DMS79 treated with DMSO at 0.1 percent for 48 hours (cell line): ENCODE measurements at regions not wholly inside any gene's neighbourhood (a gene's known extent, or its start where the extent isn't known, plus 50 kb on each side); places are given as distances from the start of the nearest gene placed in this dataset.

ENCODE experiments used
- DNase-seq: peaks from one replicate; lab custom pipeline; 2025; lab: John Stamatoyannopoulos, UW

DNA sequence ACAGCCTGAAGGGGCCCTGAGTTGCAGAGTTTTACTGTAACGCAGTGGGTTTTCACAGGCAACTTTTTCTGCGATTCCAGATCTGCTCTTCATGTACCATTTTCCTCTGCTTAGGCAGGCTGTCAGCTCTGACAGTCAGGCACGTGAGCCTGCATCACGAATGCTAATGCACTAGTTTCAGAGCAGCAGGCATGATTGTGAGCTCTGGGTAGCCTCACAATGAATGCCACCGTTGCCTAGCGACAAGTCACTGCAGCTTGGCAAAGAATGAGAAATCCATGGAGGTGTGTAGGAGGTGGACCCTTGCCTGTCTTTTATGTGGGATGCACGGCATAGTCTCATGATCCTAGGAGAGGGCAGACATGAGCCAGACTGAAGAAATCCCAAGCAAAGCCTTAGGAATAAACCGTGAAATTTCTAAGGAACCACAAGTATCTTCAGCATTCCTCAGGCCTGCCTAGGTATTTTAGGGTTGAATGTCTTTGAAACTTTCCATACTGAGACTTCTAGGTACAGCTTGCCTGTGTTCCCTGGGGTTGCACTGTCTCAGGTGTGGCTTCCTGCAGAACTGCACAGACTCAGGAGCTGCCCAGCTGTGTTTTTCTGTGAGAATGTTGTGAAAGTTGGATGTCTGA, 774.7 kb upstream of the TSPY4 start:
- DNase-seq: no peak

DNA sequence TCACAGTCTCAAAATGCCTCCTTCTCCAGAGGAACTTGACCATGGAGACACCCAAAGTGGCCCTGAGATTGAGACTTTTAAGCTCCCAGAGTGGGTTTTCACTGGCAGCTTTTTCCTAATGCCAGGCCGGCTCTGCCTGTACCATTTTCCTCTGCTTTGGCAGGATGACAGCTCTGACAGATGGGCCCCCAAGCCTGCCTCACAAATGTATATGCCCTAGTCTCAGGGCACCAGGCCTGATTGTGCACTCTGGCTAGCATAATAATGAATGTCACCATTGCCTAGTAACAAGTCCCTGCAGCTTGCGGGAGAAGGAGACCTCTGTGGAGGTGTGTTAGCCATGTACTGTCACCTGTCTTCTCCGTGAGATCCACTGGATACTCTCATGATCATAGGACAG, 772.8 kb upstream of the TSPY4 start:
- DNase-seq: no peak

DNA sequence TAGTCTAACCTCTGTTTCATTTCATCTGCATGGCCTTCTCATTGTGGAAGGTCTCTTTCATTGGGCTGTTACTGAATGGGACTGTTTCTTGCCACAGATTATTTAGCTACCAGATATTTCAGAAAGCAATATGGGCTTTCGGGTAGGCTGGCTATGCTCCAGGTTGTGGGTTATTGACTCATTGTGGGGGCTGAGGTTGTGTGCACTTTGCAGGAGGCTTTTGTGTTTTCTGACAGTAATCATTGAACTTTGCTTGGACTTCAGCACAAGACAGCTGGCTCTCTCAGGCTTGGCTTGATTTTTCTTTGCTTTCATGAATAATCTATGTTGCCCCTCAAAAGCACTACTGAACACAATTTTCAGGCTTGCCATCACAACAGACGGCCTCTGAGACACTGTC, 771.1 kb upstream of the TSPY4 start:
- DNase-seq: no peak

DNA sequence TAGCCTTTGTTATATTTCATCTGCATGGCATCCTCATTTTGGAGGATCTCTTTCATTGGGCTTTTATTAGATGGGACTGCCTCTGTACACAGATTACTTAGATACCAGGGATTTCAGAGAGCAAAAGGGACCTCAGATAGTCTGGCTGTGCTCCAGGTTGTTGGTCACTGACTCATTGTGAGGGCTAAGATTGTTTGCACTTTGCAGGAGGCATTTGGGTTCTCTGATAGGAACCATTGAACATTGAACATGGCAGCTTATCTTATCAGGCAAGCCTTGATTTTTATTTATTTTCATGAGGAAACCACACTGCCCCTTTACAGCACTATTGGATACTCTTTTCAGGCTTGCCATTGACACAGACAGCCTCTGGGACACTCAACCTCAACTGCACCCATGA, 766.9 kb upstream of the TSPY4 start:
- no peak for DNase-seq

DNA sequence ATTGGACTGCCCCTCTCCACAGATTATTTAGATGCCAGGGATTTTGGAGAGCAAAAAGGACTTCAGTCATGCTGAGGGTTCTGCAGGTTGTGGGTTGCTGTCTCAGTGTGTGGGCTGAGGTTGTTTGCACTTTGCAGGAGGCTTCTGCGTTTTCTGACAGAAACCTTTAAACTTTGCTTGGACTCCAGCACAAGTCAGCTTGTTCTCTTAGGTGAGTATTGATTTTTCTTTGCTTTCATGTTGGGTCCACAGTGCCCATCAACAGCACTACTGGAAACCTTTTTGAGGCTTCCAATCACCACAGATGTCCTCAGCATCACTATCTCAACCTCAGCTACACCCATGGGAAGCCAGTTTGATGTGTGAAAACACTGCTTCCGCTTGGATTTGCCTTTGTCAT, 764.3 kb upstream of the TSPY4 start:
- no peak for DNase-seq

DNA sequence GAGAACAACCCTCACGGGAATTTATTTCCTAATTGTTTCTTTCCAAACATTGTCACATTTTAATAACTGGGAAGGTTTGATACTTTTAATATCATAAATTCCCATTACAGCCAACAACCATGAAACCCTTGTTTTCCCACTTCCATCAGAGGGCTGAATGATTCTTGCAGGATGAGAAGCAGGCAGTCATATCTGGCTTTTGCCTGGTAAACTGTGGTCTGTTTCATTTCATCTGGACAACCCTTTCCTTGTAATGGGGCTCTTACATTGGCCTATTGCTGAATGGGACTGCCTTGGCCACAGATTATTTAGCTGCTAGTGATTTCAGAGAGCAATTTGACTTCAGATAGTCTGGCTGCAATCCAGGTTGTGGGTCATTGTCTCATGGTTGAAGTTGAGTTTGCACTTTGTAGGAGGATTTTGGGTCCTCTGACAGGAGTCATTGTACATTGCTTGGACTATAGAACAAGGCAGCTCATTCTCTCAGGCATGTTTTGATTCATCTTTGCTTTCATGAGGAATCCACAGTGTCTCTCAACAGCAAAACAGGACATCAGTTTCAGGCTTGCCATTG, 754.9 kb upstream of the TSPY4 start:
- no peak for DNase-seq

DNA sequence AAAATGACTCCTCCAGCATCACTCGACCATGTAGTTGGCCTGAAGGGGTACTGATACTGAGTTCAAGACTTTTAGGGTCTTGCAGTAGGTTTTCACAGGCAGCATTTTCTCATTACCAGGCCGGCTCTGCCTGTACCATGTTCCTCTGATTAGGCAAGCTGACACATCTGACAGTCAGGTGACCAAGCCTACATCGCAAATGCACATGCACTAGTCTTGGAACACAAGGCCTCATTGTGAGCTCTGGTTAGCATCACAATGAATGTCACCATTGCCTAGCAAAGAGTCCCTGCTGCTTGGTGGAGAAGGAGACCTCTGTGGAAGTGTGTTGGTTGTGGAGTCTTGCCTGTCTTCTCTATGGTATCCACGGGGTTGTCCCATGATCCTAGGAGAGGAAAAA, 754.1 kb upstream of the TSPY4 start:
- DNase-seq: no peak

DNA sequence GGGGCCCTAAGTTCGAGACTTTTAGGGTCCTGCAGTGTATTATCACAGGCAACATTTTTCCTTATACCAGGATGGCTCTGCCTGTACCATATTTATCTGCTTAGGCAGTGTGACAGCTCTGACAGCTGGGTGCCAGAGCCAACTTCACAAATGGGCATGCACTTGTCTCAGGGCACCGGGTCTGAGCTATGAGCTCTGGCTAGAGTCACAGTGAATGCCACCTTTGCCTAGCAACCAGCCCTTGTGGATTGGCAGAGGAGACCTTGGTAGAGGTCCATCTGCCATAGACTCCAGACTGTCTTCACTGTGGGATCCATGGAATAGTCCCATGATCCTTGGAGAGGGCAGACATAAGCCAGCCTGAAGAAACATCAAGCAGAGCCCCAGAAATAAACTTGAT, 746.6 kb upstream of the TSPY4 start:
- no peak for DNase-seq

DNA sequence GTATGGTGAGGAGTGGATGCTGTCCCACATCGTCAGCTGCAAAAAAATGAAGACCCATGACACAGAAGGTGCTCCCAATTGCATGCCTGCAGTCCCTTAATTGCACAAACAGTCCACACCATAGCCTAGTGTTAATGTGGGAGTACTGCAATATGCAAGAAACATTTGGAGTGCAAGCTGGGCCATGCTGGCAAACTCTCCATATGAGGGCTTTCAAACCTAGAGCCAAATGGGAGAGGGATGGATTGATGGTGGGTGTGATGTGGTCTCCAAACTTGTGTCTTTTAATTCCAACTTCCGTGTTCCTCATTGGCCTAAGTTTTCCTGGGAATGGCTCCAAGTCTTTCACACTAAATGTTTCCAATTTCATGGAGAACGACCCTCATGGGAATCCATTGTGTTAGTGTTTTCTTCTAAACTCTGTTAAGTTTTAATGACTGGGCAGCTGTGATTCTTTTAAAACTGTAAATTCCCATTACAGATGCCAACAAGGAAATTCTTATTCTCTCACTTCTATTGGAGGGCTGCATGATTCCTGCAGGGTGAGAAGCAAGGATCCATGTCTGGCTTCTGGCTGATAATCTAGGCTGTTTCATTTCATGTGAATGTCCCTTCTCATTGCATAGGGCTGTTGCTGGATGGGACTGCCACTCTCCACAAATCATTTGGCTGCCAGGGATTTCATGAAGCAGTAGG, 745.3 kb upstream of the TSPY4 start:
- no peak for DNase-seq

DNA sequence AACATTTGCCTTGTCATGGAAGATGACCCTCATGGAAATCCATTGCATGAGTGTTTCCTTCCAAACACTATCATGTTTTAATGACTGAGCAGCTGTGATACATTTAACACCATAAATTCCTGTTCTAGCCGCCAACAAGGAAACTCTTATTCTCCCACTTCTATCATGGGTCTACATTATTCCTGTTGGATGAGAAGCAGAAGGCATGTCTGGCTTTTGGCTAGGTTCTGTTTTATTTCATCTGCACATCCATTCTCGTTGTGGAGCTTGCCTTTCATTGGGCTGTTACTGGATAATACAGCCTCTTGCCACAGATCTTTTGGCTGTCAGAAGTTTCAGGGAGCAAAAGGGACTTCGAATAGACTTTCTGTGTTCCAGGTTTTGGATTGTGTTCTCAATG, 742.6 kb upstream of the TSPY4 start:
- DNase-seq: no peak

DNA sequence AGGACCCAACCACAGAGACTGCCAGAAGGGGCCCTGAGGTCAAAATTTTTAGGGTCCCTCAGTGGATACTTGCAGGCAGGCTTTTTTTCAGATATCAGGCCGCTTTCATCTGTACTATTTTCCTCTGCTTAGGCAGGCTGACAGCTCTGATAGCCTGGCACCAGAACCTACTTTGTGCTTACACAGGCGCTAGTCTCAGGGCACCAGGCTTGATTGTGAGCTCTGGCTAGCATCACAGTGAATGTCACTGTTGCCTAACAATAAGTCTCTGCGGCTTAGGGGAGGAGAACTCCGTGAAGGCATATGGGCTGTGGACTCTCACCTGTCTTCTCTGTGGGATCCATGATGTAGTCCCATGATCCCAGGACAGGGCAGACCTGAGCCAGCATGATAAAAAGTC, 738.1 kb upstream of the TSPY4 start:
- no peak for DNase-seq

DNA sequence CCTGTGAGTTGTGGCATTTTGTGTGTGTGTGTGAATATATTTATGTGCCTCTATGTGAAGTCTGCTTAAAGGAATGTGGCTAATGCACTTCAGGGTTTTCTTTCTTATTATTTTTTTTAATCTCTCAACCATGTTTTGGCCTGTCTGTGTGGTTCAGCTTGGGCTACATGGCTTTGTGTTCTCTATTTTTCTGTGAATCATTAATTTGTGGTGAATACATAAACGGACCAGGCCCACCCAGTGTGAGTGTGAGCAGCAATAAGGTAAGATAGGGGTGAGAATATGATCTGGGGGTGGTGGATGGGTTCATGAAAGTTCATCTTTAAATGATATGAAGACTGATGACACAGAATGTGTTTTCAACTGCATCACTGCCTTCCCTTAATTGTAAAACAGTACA, 726.6 kb upstream of the TSPY4 start:
- DNase-seq: no peak

DNA sequence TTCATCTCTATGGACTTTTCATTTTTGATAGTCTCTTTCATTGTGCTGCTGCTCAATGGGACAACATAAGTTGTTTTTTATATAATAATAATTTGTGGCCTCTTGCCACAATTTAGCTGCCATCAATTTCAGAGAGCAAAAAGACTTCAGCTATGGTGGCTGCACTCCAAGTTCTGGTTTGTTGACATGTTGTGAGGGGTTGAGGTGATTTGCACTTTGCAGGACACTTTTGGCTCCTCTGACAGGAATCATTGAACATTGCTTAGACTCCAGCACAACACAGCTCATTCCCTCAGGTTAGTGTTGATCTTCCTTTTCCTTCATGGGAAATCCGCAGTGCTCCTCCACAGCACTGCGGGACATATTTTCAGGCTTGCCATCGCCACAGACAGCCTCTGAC, 725.4 kb upstream of the TSPY4 start:
- no peak for DNase-seq

DNA sequence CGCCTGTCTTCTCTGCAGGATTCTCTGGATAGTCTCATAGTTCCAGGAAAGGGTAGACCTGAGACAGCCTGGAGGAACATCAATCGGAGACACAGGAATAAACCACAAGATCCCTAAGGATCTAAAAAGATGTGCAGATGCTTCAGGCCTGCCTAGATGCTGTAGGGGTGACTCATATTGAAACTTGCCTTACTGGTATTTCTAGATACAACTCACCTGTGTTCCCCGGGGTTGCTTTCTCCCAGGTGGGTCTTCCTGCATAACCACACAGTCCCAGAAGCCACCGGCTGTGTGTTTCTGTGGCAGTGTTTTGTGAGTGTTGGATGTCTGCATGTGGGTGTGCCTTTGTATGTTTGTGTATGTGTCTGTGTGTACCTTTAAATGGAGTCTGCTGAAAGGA, 719.0 kb upstream of the TSPY4 start:
- no peak for DNase-seq

DNA sequence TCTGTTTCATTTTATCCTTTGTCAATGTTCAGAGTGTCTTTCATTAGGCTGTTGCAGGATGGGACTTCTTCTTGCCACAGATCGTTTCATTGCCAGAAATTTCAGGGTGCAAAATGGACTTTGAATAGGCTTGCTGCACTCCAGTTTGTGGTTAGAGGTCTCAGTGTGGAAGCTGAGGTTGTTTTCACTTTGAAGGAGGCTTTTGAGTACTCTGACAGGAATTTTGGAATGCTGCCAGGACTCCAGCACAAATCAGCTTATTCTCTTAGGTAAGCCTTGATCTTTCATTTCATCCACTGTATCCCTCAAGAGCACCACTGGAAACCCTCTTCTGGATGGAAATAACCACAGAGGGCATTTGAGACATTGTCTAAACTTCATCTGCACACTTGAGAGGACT, 715.1 kb upstream of the TSPY4 start:
- DNase-seq: peak; percentile 50

DNA sequence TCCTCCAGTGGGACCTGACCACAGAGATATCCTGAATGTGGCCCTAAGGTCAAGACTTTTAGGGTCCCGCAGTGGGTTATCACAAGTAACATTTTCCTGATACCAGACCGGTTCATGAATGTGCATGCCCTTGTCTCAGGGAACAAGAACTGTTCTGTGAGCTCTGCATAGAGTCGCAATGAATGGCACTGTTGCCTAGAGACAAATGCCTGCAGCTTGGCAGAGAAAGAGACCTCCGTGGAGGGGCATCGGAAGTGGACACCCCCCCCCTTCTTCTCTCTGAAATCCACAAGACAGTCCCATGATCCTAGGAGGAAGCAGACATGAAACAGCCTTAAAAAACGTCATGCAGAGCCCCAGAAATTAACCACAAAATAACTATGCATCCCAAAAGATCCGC, 714.4 kb upstream of the TSPY4 start:
- DNase-seq: no peak

DNA sequence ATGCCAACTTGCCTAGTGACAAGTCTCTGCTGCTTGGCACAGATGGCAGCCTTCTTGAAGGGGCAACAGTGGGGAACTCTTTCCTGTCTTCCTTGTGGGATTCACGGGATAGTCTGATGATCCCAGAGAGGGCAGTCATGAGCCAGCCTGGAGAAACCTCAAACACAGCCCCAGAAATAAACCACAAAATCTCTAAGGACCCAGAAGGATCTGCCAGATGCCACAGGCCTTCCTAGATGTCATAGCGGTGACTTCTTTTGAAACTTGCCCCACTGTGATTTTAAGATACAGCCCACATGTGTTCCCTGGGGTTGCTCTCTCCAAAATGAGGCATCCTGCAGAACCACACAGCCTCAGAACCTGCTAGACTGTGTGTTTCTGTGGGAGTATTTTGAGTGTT, 707.6 kb upstream of the TSPY4 start:
- DNase-seq: no peak

DNA sequence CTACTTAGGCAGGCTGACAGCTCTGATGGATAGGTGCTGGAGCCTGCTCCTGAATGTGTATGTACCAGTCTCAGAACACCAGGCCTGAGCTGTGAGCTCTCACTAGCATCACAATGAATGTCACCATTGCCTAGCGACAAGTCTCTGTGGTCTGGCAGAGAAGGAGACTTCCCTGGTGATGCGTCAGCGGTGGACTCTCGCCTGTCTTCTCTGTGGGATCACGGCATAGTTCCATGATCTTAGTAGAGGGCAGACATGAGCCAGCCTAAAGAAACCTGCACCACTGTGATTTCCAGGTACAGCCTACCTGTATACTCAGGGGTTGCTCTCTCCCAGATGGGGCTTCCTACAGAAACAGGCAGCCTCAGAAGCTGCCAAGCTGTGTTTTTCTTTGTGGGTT, 699.2 kb upstream of the TSPY4 start:
- no peak for DNase-seq

DNA sequence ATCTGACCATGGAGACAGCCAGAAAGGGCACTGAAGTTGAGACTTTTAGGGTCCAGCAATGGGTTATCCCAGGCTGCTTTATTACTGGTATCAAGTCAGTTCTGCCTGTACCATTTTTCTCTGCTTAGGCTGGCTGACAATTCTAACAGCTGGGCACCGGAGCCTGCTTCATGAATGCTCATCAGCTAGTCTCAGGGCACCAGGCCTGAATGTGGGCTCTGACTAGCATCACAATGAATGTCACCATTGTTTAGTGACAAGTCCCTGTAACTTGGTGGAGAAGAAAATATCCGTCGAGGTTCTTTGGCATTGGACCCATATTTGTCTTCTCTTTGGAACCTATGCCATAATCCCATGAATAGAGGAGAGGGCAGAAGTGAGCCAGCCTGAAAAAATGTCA, 692.3 kb upstream of the TSPY4 start:
- no peak for DNase-seq

DNA sequence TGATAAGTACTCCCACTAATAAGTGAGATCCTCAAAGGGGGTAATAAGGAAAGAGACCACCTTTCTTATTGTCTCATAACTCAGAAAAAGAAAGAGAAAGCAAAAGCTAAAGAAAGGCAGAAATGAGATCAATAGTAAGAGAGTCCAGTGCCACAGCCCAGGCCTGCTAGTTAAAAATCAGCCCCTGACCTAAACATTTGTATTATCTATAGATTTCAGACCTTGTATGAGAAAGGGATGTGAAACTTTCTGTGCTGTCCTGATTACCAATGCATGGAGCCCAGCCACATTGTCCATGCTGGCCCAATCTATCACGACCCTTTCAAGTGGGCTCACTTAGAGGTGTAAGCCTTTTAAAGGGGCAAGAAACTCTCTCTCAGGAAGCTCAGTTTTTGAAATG, 684.8 kb upstream of the TSPY4 start:
- no peak for DNase-seq

DNA sequence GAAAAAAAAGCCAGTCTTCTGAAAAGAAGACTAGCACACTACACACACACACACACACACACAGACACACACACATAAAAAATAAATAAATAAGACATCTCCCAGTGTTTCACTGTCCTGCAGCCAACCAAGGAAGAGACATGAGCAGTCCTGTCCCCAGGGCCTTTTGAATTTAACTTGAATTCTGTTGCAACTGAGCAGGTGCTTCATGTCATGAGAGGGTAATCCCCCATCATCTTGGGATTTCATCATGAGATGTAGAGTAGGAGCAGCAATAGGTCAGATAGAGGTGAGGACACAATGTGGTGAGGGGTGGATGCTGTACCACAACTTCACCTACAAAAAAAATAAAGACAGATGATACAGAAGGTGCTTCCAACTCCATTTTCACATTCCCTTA, 682.2 kb upstream of the TSPY4 start:
- no peak for DNase-seq

DNA sequence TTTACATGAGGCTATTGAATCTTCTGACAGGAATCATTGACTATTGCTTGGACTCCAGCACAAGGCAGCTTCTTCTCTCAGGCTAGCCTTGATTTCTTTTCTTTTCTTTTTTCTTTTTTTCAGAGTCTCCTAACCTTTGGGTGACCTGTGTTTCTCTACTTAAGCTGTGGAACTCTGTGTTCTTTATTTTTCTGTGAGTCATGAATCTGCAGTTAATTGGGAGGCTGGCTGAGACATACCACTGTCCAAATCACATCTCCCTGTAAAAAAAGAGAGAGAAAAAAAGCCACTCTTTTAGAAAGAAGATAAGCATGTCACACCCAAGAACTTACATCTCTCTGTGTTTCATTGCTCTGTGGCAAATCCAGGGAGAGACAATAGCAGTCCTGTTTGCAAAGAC, 681.2 kb upstream of the TSPY4 start:
- no peak for DNase-seq

DNA sequence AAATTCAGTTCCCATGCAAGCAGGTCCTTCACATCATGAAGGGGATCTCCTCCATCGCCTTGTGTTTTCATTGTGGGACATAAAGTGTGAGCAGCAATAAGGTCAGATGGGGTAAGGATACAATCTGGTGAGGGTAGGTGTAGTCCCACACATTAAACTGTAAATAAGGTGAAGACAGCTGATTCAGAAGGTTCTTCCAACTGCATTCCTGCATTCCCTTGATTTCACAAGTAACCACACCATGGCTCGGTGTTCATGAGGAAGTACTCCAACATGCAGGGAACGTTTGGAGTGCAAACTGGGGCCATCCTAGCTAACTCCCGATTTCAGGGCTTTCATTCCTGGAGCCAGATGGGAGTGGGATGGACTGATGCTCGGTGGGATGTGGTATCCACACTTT, 680.7 kb upstream of the TSPY4 start:
- DNase-seq: no peak

DNA sequence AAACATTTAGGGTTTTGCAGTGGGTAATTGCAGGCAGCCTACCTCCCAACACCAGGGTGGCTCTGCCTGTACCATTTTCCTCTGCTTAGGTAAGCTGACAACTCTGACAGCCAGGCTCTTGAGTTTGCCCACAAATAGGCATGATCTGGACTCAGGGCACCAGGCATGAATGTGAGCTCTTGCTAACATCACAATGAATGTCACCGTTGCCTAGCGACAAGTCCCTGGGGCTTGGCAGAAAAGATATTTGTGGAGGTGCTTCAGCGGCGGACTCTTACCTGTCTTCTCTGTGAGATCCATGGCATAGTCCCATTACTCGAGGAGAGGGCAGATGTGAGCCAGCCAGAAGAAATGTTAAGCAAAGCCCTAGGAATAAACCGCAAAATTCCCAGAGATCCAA, 677.5 kb upstream of the TSPY4 start:
- DNase-seq: no peak
